Astrocyte (in vitro differentiated cells and primary cell): ENCODE measurements at regions not wholly inside any gene's neighbourhood (a gene's known extent, or its start where the extent isn't known, plus 50 kb on each side); places are given as distances from the start of the nearest gene placed in this dataset.

ENCODE experiments used
- DNase-seq: peaks from one replicate; pipeline ENCODE4 v3.0.0-alpha.2; 2010; ENCODE audit warnings: low read depth
- FAIRE-seq: peaks from 2 replicates; lab custom pipeline; 2011; peaks lifted over from hg19 to GRCh38; lab: Jason Lieb, UNC
- H2AFZ ChIP-seq: 2 replicates; pipeline ENCODE4 v1.6.0; 2012; ENCODE audit warnings: low read depth, low read length, inconsistent platforms
- H3K27ac ChIP-seq: 2 replicates; pipeline ENCODE4 v1.5.1; 2011; ENCODE audit warnings: low read depth, low read length, inconsistent platforms
- H3K27me3 ChIP-seq: 2 replicates; pipeline ENCODE4 v1.6.0; 2011; ENCODE audit warnings: low read length, inconsistent platforms; ENCODE audit not compliant: insufficient read depth
- H3K36me3 ChIP-seq: 2 replicates; pipeline ENCODE4 v1.5.1; 2011; ENCODE audit warnings: low read length, inconsistent platforms; ENCODE audit not compliant: insufficient read depth
- H3K4me1 ChIP-seq: 2 replicates; pipeline ENCODE4 v1.5.1; 2011; ENCODE audit warnings: low read length, inconsistent platforms; ENCODE audit not compliant: insufficient read depth
- H3K4me2 ChIP-seq: 2 replicates; pipeline ENCODE4 v1.6.0; 2012; ENCODE audit warnings: low read length, inconsistent platforms
- H3K4me3 ChIP-seq: 2 replicates; pipeline ENCODE4 v1.5.1; 2011; ENCODE audit warnings: low read depth, mild to moderate bottlenecking, low read length, inconsistent platforms; ENCODE audit not compliant: insufficient read depth
- H3K79me2 ChIP-seq: 2 replicates; pipeline ENCODE4 v1.6.0; 2012; ENCODE audit warnings: mild to moderate bottlenecking, low read length, inconsistent platforms; ENCODE audit not compliant: insufficient read depth
- H3K9ac ChIP-seq: 2 replicates; pipeline ENCODE4 v1.6.0; 2012; ENCODE audit warnings: mild to moderate bottlenecking, low read length, inconsistent platforms
- H3K9me3 ChIP-seq: 2 replicates; pipeline ENCODE4 v1.5.1; 2012; ENCODE audit warnings: low read depth, mild to moderate bottlenecking, low read length, inconsistent platforms; ENCODE audit not compliant: insufficient read depth
- H4K20me1 ChIP-seq: 2 replicates; pipeline ENCODE4 v1.6.0; 2012; ENCODE audit warnings: low read length, inconsistent platforms; ENCODE audit not compliant: insufficient read depth
- H3K27ac Mint-ChIP-seq: one replicate; pipeline ENCODE4 v1.8.0; 2021; ENCODE audit warnings: mild to moderate bottlenecking, mixed read lengths; ENCODE audit not compliant: unreplicated experiment
- H3K27me3 Mint-ChIP-seq: one replicate; pipeline ENCODE4 v1.8.0; 2021; ENCODE audit warnings: low read depth, mixed read lengths; ENCODE audit not compliant: unreplicated experiment
- H3K36me3 Mint-ChIP-seq: one replicate; pipeline ENCODE4 v1.8.0; 2021; ENCODE audit warnings: low read depth, mixed read lengths; ENCODE audit not compliant: unreplicated experiment
- H3K4me1 Mint-ChIP-seq: one replicate; pipeline ENCODE4 v1.8.0; 2021; ENCODE audit warnings: low read depth, mixed read lengths; ENCODE audit not compliant: unreplicated experiment
- H3K4me3 Mint-ChIP-seq: one replicate; pipeline ENCODE4 v1.8.0; 2021; ENCODE audit warnings: mild to moderate bottlenecking, moderate library complexity, mixed read lengths; ENCODE audit not compliant: unreplicated experiment
- H3K9me3 Mint-ChIP-seq: one replicate; pipeline ENCODE4 v1.8.0; 2021; ENCODE audit warnings: mild to moderate bottlenecking, mixed read lengths; ENCODE audit not compliant: unreplicated experiment
- EZH2 ChIP-seq: IDR thresholded peaks from 2 replicates; pipeline ENCODE4 v1.6.1; 2012; ENCODE audit warnings: mild to moderate bottlenecking, low read length, inconsistent platforms; ENCODE audit not compliant: insufficient read depth
- TF ChIP-seq, protein P1 (sequence below): IDR thresholded peaks from 2 replicates; pipeline ENCODE4 v1.5.1; 2011; ENCODE audit warnings: low read depth, mild to moderate bottlenecking, inconsistent platforms, low read length, moderate library complexity; ENCODE audit not compliant: insufficient read depth

DNA sequence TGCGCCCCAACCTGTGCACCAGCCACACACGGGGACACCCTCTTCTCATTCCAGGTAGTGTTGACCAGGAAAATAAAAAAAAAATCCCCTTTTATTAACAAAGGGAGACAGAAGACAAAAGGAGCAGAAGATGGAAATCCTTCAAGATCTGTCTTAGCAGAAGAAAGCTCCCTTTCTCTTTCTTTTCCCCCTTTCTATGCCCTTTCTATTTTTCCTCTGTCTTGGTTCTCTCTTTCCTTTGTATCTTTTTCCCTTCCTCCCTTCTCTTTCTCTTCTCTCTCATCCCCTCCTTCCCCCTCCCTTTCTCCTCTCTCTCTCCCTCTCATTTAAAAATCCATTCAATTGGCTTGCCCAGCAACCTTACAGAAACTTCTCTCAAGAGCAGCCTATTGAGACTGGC, 254.1 kb upstream of the ZFHX3 start:
- FAIRE-seq (no peak), DNase-seq (no peak)
- Histone ChIP-seq H3K4me2 (no peak overlapping the region), H3K9me3 (no peaks in the 10 kb centered on the region), H3K4me1 (no peaks in the 10 kb centered on the region), H2AFZ (no peak overlapping the region), H3K9ac (no peak overlapping the region), H3K79me2 (no peaks in the 10 kb centered on the region), H3K27ac (no peak overlapping the region), H3K27me3 (no peaks in the 10 kb centered on the region), H3K36me3 (no peaks in the 10 kb centered on the region), H4K20me1 (no peaks in the 10 kb centered on the region), H3K4me3 (no peak overlapping the region)
- Mint-ChIP-seq H3K4me1 (peaks cover 12% of the 10 kb centered on the region), H3K27ac (no peak overlapping the region), H3K4me3 (no peak overlapping the region), H3K9me3 (no peaks in the 10 kb centered on the region), H3K36me3 (no peaks in the 10 kb centered on the region), H3K27me3 (peaks cover 3% of the 10 kb centered on the region)
- no peak for TF ChIP-seq EZH2
- TF ChIP-seq, protein P1, sequence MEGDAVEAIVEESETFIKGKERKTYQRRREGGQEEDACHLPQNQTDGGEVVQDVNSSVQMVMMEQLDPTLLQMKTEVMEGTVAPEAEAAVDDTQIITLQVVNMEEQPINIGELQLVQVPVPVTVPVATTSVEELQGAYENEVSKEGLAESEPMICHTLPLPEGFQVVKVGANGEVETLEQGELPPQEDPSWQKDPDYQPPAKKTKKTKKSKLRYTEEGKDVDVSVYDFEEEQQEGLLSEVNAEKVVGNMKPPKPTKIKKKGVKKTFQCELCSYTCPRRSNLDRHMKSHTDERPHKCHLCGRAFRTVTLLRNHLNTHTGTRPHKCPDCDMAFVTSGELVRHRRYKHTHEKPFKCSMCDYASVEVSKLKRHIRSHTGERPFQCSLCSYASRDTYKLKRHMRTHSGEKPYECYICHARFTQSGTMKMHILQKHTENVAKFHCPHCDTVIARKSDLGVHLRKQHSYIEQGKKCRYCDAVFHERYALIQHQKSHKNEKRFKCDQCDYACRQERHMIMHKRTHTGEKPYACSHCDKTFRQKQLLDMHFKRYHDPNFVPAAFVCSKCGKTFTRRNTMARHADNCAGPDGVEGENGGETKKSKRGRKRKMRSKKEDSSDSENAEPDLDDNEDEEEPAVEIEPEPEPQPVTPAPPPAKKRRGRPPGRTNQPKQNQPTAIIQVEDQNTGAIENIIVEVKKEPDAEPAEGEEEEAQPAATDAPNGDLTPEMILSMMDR, result no peak

DNA sequence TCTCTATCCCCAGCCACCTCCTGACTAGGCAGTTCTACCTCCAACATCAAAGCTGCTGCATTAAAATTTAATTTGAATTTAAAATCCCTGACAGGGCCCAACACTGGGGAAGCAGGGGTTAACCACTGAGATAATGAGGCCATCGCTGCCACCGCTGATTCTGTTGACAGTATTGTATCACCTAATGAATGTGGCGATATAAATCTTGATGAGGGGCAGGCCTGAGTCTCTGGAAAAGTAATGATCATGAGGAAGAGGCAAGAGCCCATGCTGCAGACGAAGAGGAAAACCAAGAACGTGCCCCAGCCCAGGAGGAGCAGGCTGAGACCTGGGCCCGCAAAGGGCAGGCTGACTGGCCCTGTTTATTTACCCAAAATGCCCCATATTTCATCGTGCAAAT, 251.4 kb upstream of the ZFHX3 start:
- Mint-ChIP-seq H3K4me3 (no peak overlapping the region), H3K36me3 (no peaks in the 10 kb centered on the region), H3K9me3 (peaks cover 4% of the 10 kb centered on the region), H3K4me1 (peaks cover 10% of the 10 kb centered on the region), H3K27me3 (peaks cover 6% of the 10 kb centered on the region), H3K27ac (peak overlapping the region; percentile 31)
- TF ChIP-seq, protein P1, result no peak
- TF ChIP-seq EZH2, result no peak
- H3K79me2 ChIP-seq, result no peaks in the 10 kb centered on the region
- H3K4me2 ChIP-seq, result no peak overlapping the region
- no peak overlapping the region for H2AFZ ChIP-seq
- H3K36me3 ChIP-seq, result no peaks in the 10 kb centered on the region
- no peaks in the 10 kb centered on the region for H4K20me1 ChIP-seq
- no peak overlapping the region for H3K27ac ChIP-seq
- H3K4me3 ChIP-seq, result no peak overlapping the region
- no peaks in the 10 kb centered on the region for H3K4me1 ChIP-seq
- no peaks in the 10 kb centered on the region for H3K9me3 ChIP-seq
- no peaks in the 10 kb centered on the region for H3K27me3 ChIP-seq
- H3K9ac ChIP-seq, result no peak overlapping the region
- FAIRE-seq, result no peak
- DNase-seq, result no peak

DNA sequence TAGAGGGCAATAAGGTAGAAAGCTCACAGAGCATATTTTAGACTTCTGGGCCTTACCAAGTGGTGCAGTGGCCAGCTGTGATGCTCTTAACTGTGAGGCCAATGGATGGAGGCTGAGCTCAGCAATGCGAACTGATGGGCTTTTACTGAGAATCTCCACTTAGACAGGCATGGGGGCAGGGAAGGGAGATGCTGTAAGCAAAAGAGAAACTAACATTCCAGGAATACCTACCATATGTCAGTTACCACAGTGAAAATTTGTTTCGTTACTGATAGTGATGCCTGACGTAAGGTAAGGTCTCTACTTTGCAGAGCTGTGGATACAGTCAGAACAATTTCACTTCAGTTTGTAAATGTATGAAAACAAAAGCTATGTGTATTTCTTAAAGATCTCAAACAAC, 250.6 kb upstream of the ZFHX3 start:
- H3K36me3 ChIP-seq, result no peaks in the 10 kb centered on the region
- DNase-seq (peak; percentile 22), FAIRE-seq (no peak)
- H3K9me3 Mint-ChIP-seq, result peaks cover 4% of the 10 kb centered on the region
- no peaks in the 10 kb centered on the region for H3K9me3 ChIP-seq
- no peak overlapping the region for H3K27ac ChIP-seq
- no peaks in the 10 kb centered on the region for H4K20me1 ChIP-seq
- H3K4me1 ChIP-seq, result no peaks in the 10 kb centered on the region
- H3K9ac ChIP-seq, result no peak overlapping the region
- H3K4me1 Mint-ChIP-seq, result peaks cover 10% of the 10 kb centered on the region
- no peak overlapping the region for H2AFZ ChIP-seq
- H3K4me2 ChIP-seq, result no peak overlapping the region
- H3K79me2 ChIP-seq, result no peaks in the 10 kb centered on the region
- H3K36me3 Mint-ChIP-seq, result no peaks in the 10 kb centered on the region
- no peak for TF ChIP-seq EZH2
- TF ChIP-seq, protein P1, result no peak
- H3K4me3 Mint-ChIP-seq, result peak overlapping the region; percentile 20
- H3K27ac Mint-ChIP-seq, result peak overlapping the region; percentile 87
- peaks cover 6% of the 10 kb centered on the region for H3K27me3 Mint-ChIP-seq
- no peak overlapping the region for H3K4me3 ChIP-seq
- no peaks in the 10 kb centered on the region for H3K27me3 ChIP-seq
